Uterus (tissue), 2 donors: ENCODE measurements at regions not wholly inside any gene's neighbourhood (a gene's known extent, or its start where the extent isn't known, plus 50 kb on each side); places are given as distances from the start of the nearest gene placed in this dataset.

Experiments used
- POLR2A ChIP-seq, 2 donors: fragments of 450-650 bp; IDR thresholded peaks; one replicate each; pipeline ENCODE4 v1.6.1; 2016; ENCODE audit warnings: antibody characterized with exemption in 2 of 2, mild to moderate bottlenecking in 1 of 2, moderate library complexity in 1 of 2
- TF ChIP-seq, protein P1 (sequence below), 4 experiments: fragments of 200-600 bp in 2 of 4; fragments of 450-650 bp in 2 of 4; sonication (generic) in 2 of 4; IDR thresholded peaks; one replicate each; pipeline ENCODE4 v1.5.1; 2016 to 2019; ENCODE audit warnings: antibody characterized with exemption in 4 of 4, mild to moderate bottlenecking in 2 of 4, moderate library complexity in 1 of 4

- TF ChIP-seq, protein P1, sequence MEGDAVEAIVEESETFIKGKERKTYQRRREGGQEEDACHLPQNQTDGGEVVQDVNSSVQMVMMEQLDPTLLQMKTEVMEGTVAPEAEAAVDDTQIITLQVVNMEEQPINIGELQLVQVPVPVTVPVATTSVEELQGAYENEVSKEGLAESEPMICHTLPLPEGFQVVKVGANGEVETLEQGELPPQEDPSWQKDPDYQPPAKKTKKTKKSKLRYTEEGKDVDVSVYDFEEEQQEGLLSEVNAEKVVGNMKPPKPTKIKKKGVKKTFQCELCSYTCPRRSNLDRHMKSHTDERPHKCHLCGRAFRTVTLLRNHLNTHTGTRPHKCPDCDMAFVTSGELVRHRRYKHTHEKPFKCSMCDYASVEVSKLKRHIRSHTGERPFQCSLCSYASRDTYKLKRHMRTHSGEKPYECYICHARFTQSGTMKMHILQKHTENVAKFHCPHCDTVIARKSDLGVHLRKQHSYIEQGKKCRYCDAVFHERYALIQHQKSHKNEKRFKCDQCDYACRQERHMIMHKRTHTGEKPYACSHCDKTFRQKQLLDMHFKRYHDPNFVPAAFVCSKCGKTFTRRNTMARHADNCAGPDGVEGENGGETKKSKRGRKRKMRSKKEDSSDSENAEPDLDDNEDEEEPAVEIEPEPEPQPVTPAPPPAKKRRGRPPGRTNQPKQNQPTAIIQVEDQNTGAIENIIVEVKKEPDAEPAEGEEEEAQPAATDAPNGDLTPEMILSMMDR (IDR thresholded peaks at IDR 0.05): no peak
- TF ChIP-seq POLR2A (IDR thresholded peaks at IDR 0.05): no peak
Observed at GRCh38 chr11:24293964-24294363, 202.9 kb upstream of the LUZP2 start.
